ENCODE measurements at regions not wholly inside any gene's neighbourhood (a gene's known extent, or its start where the extent isn't known, plus 50 kb on each side); places are given as distances from the start of the nearest gene placed in this dataset.

GRCh38 chr4:54516556-54517215, 141.1 kb upstream of the KIT start:
- ChIA-PET POLR2A (no interaction called here), CTCF (no interaction called here)
- TF ChIP-seq CTCF (IDR thresholded peaks at IDR 0.05; ENCODE audit: insufficient read depth, low read length, missing control alignments), result no peak
- DNase-seq (ENCODE audit: low read depth, low spot score), result no peak
- no peak overlapping the region for H3K4me3 ChIP-seq (ENCODE audit: low read depth, low read length)

- POLR2A ChIA-PET, result no interaction called here
- no peak overlapping the region for H3K4me3 ChIP-seq (ENCODE audit: low read depth, low read length)
- CTCF ChIA-PET, result interaction anchor here (1.0 kb wide), 2 partner anchors 11 to 21 kb away, joined by 3 read pairs; no protein-coding TSS in a partner anchor
- DNase-seq (ENCODE audit: low read depth, low spot score), result no peak
- TF ChIP-seq CTCF (IDR thresholded peaks at IDR 0.05; ENCODE audit: insufficient read depth, low read length, missing control alignments), result no peak
Measured at GRCh38 chr4:54517781-54518444, 139.8 kb upstream of the KIT start.

GRCh38 chr4:54525602-54526001, 132.2 kb upstream of the KIT start:
- DNase-seq (ENCODE audit: low read depth, low spot score), result peak; percentile 89
- ChIA-PET CTCF (interaction anchor here (1.4 kb wide), 1 partner anchor 346 kb away, joined by 3 read pairs; no protein-coding TSS in a partner anchor), POLR2A (no interaction called here)
- TF ChIP-seq CTCF (IDR thresholded peaks at IDR 0.05; ENCODE audit: insufficient read depth, low read length, missing control alignments), result no peak
- no peak overlapping the region for H3K4me3 ChIP-seq (ENCODE audit: low read depth, low read length)

- no peak for TF ChIP-seq CTCF (IDR thresholded peaks at IDR 0.05; ENCODE audit: insufficient read depth, low read length, missing control alignments)
- CTCF ChIA-PET, result interaction anchor here (1.2 kb wide), 1 partner anchor 13 kb away, joined by 3 read pairs; no protein-coding TSS in a partner anchor
- H3K4me3 ChIP-seq (ENCODE audit: low read depth, low read length), result no peak overlapping the region
- POLR2A ChIA-PET, result no interaction called here
- DNase-seq (ENCODE audit: low read depth, low spot score), result no peak
Measured at GRCh38 chr4:54526560-54526959, 131.2 kb upstream of the KIT start.

- ChIA-PET CTCF (interaction anchor here (1.0 kb wide), 1 partner anchor 9 kb away, joined by 3 read pairs; no protein-coding TSS in a partner anchor), POLR2A (no interaction called here)
- H3K4me3 ChIP-seq (ENCODE audit: low read depth, low read length), result no peak overlapping the region
- no peak for TF ChIP-seq CTCF (IDR thresholded peaks at IDR 0.05; ENCODE audit: insufficient read depth, low read length, missing control alignments)
- no peak for DNase-seq (ENCODE audit: low read depth, low spot score)
Measured at GRCh38 chr4:54527532-54527931, 130.2 kb upstream of the KIT start.

GRCh38 chr4:54539500-54540029, 118.2 kb upstream of the KIT start:
- TF ChIP-seq CTCF (IDR thresholded peaks at IDR 0.05; ENCODE audit: insufficient read depth, low read length, missing control alignments), result peak; percentile 11
- peak overlapping the region; percentile 46 for H3K4me3 ChIP-seq (ENCODE audit: low read depth, low read length)
- ChIA-PET CTCF (interaction anchor here (0.6 to 1.1 kb wide), 4 partner anchors 13 to 421 kb away, joined by 3 to 4 read pairs (median 3); no protein-coding TSS in a partner anchor), POLR2A (no interaction called here)
- DNase-seq (ENCODE audit: low read depth, low spot score), result no peak

Measured in AG04449 (cell line).